ENCODE measurements at regions not wholly inside any gene's neighbourhood (a gene's known extent, or its start where the extent isn't known, plus 50 kb on each side); places are given as distances from the start of the nearest gene placed in this dataset.
A peak's percentile ranks its signal among the peaks of the same experiment; 100 is the strongest.
"Not testable (repeated sequence)": the region's sequence is repeated elsewhere in the genome, so short reads cannot be mapped to it uniquely, and the experiment has no call there.

DNA sequence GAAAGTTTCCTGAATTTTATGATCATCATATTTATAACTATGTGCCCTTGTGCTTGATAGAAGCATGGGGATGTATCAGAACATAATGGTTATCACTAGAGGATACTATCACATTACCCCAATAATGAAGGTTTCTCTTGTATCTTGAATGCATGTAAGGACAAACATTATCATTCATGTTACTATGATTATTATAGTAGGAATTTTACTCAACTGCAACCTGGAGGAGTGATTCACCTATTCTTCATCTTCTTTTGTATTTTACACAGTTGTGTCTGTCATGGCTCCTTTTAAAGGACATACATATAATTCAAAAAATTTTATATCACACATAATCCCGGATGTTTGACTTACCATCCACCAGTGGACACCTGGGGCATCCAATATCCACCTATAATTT is 143.8 kb upstream of the TMPRSS15 start:
- H3K27me3 ChIP-seq (ENCODE audit: control insufficient read depth, insufficient read depth, low read length): no peaks in the 10 kb centered on the region
- DNase-seq (ENCODE audit: low read depth in 4 of 6, low spot score in 6 of 6): no peak
- 67% methylated on average over 1 of the region's 1 CpG for WGBS (ENCODE audit: insufficient coverage)
- no peak overlapping the region for H3K27ac ChIP-seq (ENCODE audit: low read depth, low read length)
- no peaks in the 10 kb centered on the region for H3K4me1 ChIP-seq (ENCODE audit: control insufficient read depth, insufficient read depth, low read length)
- no peaks in the 10 kb centered on the region for H3K9me3 ChIP-seq (ENCODE audit: control insufficient read depth, insufficient read depth, low read length)
- H3K36me3 ChIP-seq (ENCODE audit: control insufficient read depth, insufficient read depth, low read length): no peaks in the 10 kb centered on the region
- no peak overlapping the region for H3K4me3 ChIP-seq (ENCODE audit: low read depth, low read length)

DNA sequence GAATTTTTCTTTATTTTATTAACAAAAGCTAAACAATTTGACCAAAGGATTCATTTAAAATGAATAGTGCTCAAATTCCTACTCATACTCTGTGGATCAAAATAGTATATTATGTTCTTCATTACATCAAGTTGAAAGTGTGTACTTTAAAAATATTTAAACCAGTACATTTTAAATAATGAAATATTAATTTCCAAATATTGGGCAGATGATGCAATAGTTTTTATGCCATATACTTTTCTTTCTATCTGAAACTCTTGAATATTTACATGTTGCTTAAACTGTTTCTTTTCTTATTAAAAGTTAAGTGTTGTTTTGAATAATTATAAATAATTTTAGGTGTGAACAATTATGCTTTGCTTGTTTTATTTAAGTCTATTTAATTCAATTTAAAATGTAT is 144.7 kb upstream of the TMPRSS15 start:
- Histone ChIP-seq H3K4me3 (ENCODE audit: low read depth, low read length) (no peak overlapping the region), H3K9me3 (ENCODE audit: control insufficient read depth, insufficient read depth, low read length) (no peaks in the 10 kb centered on the region), H3K36me3 (ENCODE audit: control insufficient read depth, insufficient read depth, low read length) (no peaks in the 10 kb centered on the region), H3K4me1 (ENCODE audit: control insufficient read depth, insufficient read depth, low read length) (no peaks in the 10 kb centered on the region), H3K27ac (ENCODE audit: low read depth, low read length) (no peak overlapping the region), H3K27me3 (ENCODE audit: control insufficient read depth, insufficient read depth, low read length) (no peaks in the 10 kb centered on the region)
- no peak for DNase-seq (ENCODE audit: low read depth in 4 of 6, low spot score in 6 of 6)

- Histone ChIP-seq H3K27ac (ENCODE audit: low read depth, low read length) (no peak overlapping the region), H3K36me3 (ENCODE audit: control insufficient read depth, insufficient read depth, low read length) (no peaks in the 10 kb centered on the region), H3K4me3 (ENCODE audit: low read depth, low read length) (no peak overlapping the region), H3K4me1 (ENCODE audit: control insufficient read depth, insufficient read depth, low read length) (no peaks in the 10 kb centered on the region), H3K27me3 (ENCODE audit: control insufficient read depth, insufficient read depth, low read length) (no peaks in the 10 kb centered on the region), H3K9me3 (ENCODE audit: control insufficient read depth, insufficient read depth, low read length) (no peaks in the 10 kb centered on the region)
- DNase-seq (ENCODE audit: low read depth in 4 of 6, low spot score in 6 of 6): peak in 1 of 6 donors; percentile 23
- WGBS (ENCODE audit: insufficient coverage): no CpG with 5 or more reads among the region's 4 CpGs
Measured at GRCh38 chr21:18549214-18549905, 145.8 kb upstream of the TMPRSS15 start.

DNA sequence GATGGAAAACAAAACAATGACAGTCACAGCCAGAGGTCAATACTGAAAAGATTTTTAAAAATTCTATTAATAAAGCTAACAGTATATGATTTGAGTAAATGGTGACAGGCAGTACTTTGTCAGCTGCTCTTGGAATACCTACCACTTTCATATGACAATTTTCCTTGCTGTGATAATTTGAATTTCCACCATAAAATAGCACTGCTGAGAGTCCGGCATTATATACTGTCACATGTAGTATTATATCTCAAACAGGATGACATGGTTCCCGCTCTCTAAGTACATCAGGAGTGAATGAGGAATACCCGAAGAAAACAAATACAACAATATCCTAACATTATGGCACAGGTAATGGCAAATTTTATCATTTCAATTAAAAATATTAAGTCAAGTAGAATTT is 146.8 kb upstream of the TMPRSS15 start:
- no peaks in the 10 kb centered on the region for H3K4me1 ChIP-seq (ENCODE audit: control insufficient read depth, insufficient read depth, low read length)
- H3K36me3 ChIP-seq (ENCODE audit: control insufficient read depth, insufficient read depth, low read length): no peaks in the 10 kb centered on the region
- H3K4me3 ChIP-seq (ENCODE audit: low read depth, low read length): no peak overlapping the region
- no peaks in the 10 kb centered on the region for H3K27me3 ChIP-seq (ENCODE audit: control insufficient read depth, insufficient read depth, low read length)
- no CpG with 5 or more reads among the region's 3 CpGs for WGBS (ENCODE audit: insufficient coverage)
- DNase-seq (ENCODE audit: low read depth in 4 of 6, low spot score in 6 of 6): no peak
- H3K27ac ChIP-seq (ENCODE audit: low read depth, low read length): no peak overlapping the region
- H3K9me3 ChIP-seq (ENCODE audit: control insufficient read depth, insufficient read depth, low read length): no peaks in the 10 kb centered on the region

DNA sequence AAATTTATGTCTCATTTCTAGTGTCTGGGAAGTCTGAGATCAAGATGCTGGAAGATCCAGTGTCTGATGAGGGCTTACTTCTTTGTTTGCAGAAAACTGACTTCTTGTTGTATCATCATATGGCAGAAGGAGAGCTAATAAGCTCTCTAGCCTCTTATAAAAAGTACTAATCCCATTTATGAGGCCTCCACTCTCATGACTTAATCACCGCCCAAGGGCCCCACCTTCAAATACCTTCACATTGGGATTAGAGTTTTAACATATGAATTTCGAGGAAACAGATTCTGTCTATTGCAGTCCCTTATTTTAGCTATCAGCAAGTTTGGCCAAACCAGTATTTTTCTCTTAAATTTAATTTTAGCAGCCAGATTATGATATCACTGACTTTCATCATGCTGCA is 150.2 kb upstream of the TMPRSS15 start:
- H3K9me3 ChIP-seq (ENCODE audit: control insufficient read depth, insufficient read depth, low read length): no peaks in the 10 kb centered on the region
- no peak for DNase-seq (ENCODE audit: low read depth in 4 of 6, low spot score in 6 of 6)
- 100% methylated on average over 1 of the region's 2 CpGs for WGBS (ENCODE audit: insufficient coverage)

GRCh38 chr21:18567770-18568169 is 164.2 kb upstream of the TMPRSS15 start:
- not testable (repeated sequence) for H3K9me3 ChIP-seq (ENCODE audit: control insufficient read depth, insufficient read depth, low read length); DNase-seq (ENCODE audit: low read depth in 4 of 6, low spot score in 6 of 6)
- WGBS (ENCODE audit: insufficient coverage): 60% methylated on average over 1 of the region's 10 CpGs

More for the DNA sequence above, 150.2 kb upstream of the TMPRSS15 start:
- no peak overlapping the region for H3K27ac ChIP-seq (ENCODE audit: low read depth, low read length)
- H3K4me1 ChIP-seq (ENCODE audit: control insufficient read depth, insufficient read depth, low read length): no peaks in the 10 kb centered on the region
- H3K36me3 ChIP-seq (ENCODE audit: control insufficient read depth, insufficient read depth, low read length): no peaks in the 10 kb centered on the region
- no peak overlapping the region for H3K4me3 ChIP-seq (ENCODE audit: low read depth, low read length)
- H3K27me3 ChIP-seq (ENCODE audit: control insufficient read depth, insufficient read depth, low read length): no peaks in the 10 kb centered on the region

DNA sequence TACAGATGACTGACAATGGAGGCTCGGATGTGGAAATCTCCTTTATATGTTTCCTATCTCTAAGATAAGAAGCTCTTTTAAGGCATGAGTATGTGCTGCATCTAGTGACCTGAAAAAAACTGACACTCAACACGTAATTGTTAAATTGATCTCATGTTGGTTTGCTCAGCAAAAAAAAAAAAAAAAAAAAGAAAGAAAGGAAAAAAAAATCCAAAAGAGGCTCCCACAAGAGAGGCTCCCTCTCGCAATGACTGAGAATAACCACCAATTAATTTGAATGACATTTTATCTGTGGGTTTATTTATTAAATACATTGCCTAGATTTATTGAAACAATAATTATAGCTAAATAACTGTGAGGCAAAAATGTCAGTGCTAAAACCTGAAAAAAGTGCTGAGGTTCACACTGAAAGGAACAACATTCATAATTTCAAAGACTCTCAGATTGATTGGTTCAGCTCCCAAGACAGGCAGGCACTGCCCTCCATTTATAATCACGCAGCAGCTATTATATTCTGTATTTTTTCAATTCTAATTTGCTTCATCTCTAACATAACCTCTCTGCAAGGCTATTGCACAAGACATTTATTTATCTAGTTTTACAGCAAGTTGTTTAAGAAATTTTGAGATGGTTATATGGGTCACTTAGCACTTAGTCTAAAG is 184.5 kb upstream of the TMPRSS15 start:
- Histone ChIP-seq H3K4me3 (ENCODE audit: low read depth, low read length) (no peak overlapping the region), H3K9me3 (ENCODE audit: control insufficient read depth, insufficient read depth, low read length) (no peaks in the 10 kb centered on the region), H3K27me3 (ENCODE audit: control insufficient read depth, insufficient read depth, low read length) (no peaks in the 10 kb centered on the region), H3K4me1 (ENCODE audit: control insufficient read depth, insufficient read depth, low read length) (no peaks in the 10 kb centered on the region), H3K27ac (ENCODE audit: low read depth, low read length) (no peak overlapping the region), H3K36me3 (ENCODE audit: control insufficient read depth, insufficient read depth, low read length) (no peaks in the 10 kb centered on the region)
- peak in 1 of 6 donors; percentile 6 for DNase-seq (ENCODE audit: low read depth in 4 of 6, low spot score in 6 of 6)
- 60% methylated on average over 1 of the region's 4 CpGs for WGBS (ENCODE audit: insufficient coverage)

More at GRCh38 chr21:18567770-18568169, 164.2 kb upstream of the TMPRSS15 start:
- not testable (repeated sequence) for H3K27ac ChIP-seq (ENCODE audit: low read depth, low read length); H3K36me3 ChIP-seq (ENCODE audit: control insufficient read depth, insufficient read depth, low read length); H3K27me3 ChIP-seq (ENCODE audit: control insufficient read depth, insufficient read depth, low read length); H3K4me3 ChIP-seq (ENCODE audit: low read depth, low read length); H3K4me1 ChIP-seq (ENCODE audit: control insufficient read depth, insufficient read depth, low read length)

DNA sequence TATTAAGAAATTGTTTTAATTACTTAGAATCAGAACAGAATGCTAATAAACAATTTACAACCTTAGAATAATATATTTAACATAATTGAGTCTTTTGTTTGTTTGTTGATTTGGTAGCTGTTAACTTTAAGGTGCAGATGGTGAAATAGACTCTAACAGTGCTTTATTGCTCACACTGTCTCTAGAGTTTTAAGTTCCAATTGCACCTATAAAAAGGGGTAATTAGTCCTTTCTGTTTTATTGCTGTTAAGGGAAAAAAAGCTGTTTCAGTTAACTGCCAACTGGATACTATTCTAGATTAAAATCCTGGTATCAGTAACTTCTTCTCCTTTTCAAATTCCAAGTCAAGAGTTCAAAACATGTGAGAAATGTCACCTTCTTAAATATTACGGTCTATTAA is 197.6 kb upstream of the TMPRSS15 start:
- Histone ChIP-seq H3K9me3 (ENCODE audit: control insufficient read depth, insufficient read depth, low read length) (no peaks in the 10 kb centered on the region), H3K4me3 (ENCODE audit: low read depth, low read length) (no peak overlapping the region), H3K27ac (ENCODE audit: low read depth, low read length) (no peak overlapping the region), H3K27me3 (ENCODE audit: control insufficient read depth, insufficient read depth, low read length) (no peaks in the 10 kb centered on the region), H3K4me1 (ENCODE audit: control insufficient read depth, insufficient read depth, low read length) (no peaks in the 10 kb centered on the region), H3K36me3 (ENCODE audit: control insufficient read depth, insufficient read depth, low read length) (no peaks in the 10 kb centered on the region)
- DNase-seq (ENCODE audit: low read depth in 4 of 6, low spot score in 6 of 6): peak in 1 of 6 donors; percentile 81
- WGBS (ENCODE audit: insufficient coverage): no CpG with 5 or more reads among the region's 1 CpG

DNA sequence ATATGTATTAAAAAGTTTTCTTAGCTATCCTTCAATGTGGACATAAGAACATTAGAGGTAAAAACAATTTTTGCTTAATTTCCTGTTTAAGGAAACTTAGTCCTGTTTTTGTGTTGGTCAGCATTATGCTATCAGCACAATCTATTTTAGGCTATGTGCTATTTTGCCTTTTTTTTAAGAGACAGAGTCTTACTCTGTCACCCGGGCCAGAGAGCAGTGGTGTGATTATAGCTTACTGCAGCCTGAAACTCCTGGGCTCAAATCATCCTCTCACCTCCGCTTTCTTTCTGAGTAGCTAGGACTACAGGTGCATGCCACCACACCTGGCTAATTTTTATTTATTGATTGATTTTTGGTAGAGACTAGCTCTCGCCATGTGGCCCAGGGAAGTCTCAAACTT is 199.1 kb upstream of the TMPRSS15 start:
- WGBS (ENCODE audit: insufficient coverage): no CpG with 5 or more reads among the region's 3 CpGs
- DNase-seq (ENCODE audit: low read depth in 4 of 6, low spot score in 6 of 6): no peak
- Histone ChIP-seq H3K4me1 (ENCODE audit: control insufficient read depth, insufficient read depth, low read length) (no peaks in the 10 kb centered on the region), H3K27ac (ENCODE audit: low read depth, low read length) (no peak overlapping the region), H3K9me3 (ENCODE audit: control insufficient read depth, insufficient read depth, low read length) (no peaks in the 10 kb centered on the region), H3K36me3 (ENCODE audit: control insufficient read depth, insufficient read depth, low read length) (no peaks in the 10 kb centered on the region), H3K27me3 (ENCODE audit: control insufficient read depth, insufficient read depth, low read length) (no peaks in the 10 kb centered on the region), H3K4me3 (ENCODE audit: low read depth, low read length) (no peak overlapping the region)

DNA sequence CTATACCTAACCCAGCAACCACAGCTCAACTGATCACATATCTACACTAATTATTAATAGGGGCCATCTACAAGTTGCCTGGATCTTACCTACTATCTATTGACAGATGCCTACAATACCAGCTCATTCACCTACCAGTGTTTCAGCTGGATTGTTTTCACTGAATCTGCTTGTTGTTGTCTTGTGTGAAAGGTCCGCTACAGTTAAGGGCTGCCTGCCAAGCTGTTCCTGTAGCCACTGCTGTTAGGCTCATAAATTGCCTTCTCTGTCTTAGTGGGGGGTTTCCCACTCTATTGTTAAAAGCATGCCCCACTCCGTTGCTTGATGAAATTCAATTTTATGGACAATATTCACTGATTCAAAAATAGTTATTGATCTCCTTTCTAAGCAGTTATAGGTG is 199.7 kb upstream of the TMPRSS15 start:
- WGBS (ENCODE audit: insufficient coverage): no CpG with 5 or more reads among the region's 2 CpGs
- Histone ChIP-seq H3K27me3 (ENCODE audit: control insufficient read depth, insufficient read depth, low read length) (no peaks in the 10 kb centered on the region), H3K4me1 (ENCODE audit: control insufficient read depth, insufficient read depth, low read length) (no peaks in the 10 kb centered on the region), H3K4me3 (ENCODE audit: low read depth, low read length) (no peak overlapping the region), H3K36me3 (ENCODE audit: control insufficient read depth, insufficient read depth, low read length) (no peaks in the 10 kb centered on the region), H3K27ac (ENCODE audit: low read depth, low read length) (no peak overlapping the region), H3K9me3 (ENCODE audit: control insufficient read depth, insufficient read depth, low read length) (no peaks in the 10 kb centered on the region)
- peak in 2 of 6 donors; percentile 29 to 73 for DNase-seq (ENCODE audit: low read depth in 4 of 6, low spot score in 6 of 6)

All from spinal cord (tissue), 9 donors.